Activated CD4-positive, alpha-beta T cell treated with anti-CD3 and anti-CD28 coated beads for 24 hours (primary cell): ENCODE measurements at regions not wholly inside any gene's neighbourhood (a gene's known extent, or its start where the extent isn't known, plus 50 kb on each side); places are given as distances from the start of the nearest gene placed in this dataset.

Source experiments
- DNase-seq, 2 donors: peaks; one replicate each; pipeline ENCODE4 v3.0.0-alpha.2; 2020; ENCODE audit warnings: low read depth in 2 of 2

GRCh38 chr18:2027756-2028155 is 543.5 kb downstream of the METTL4 start:
- no peak for DNase-seq

- DNase-seq = no peak
Measured at GRCh38 chr18:2028986-2029385, 542.3 kb downstream of the METTL4 start.

GRCh38 chr18:2030647-2031046 is 540.7 kb downstream of the METTL4 start:
- DNase-seq = no peak

GRCh38 chr18:2032036-2032435 is 539.3 kb downstream of the METTL4 start:
- no peak for DNase-seq

- DNase-seq = no peak
Measured at GRCh38 chr18:2035056-2035455, 536.2 kb downstream of the METTL4 start.

- no peak for DNase-seq
Measured at GRCh38 chr18:2036086-2036485, 535.2 kb downstream of the METTL4 start.

- no peak for DNase-seq
Measured at GRCh38 chr18:2040279-2040678, 531.0 kb downstream of the METTL4 start.

- no peak for DNase-seq
Measured at GRCh38 chr18:2049986-2050385, 521.3 kb downstream of the METTL4 start.

- DNase-seq = no peak
Measured at GRCh38 chr18:2050702-2051201, 520.6 kb downstream of the METTL4 start.

- DNase-seq = no peak
Measured at GRCh38 chr18:2053490-2054089, 517.7 kb downstream of the METTL4 start.

- DNase-seq = no peak
Measured at GRCh38 chr18:2059336-2059735, 512.0 kb downstream of the METTL4 start.

GRCh38 chr18:2060086-2060485 is 511.2 kb downstream of the METTL4 start:
- no peak for DNase-seq

GRCh38 chr18:2070631-2071030 is 500.7 kb downstream of the METTL4 start:
- DNase-seq = no peak

- no peak for DNase-seq
Measured at GRCh38 chr18:2075499-2075898, 495.8 kb downstream of the METTL4 start.

GRCh38 chr18:2082676-2083075 is 488.6 kb downstream of the METTL4 start:
- no peak for DNase-seq

- DNase-seq = no peak
Measured at GRCh38 chr18:2083691-2084090, 487.6 kb downstream of the METTL4 start.

GRCh38 chr18:2086439-2086838 is 484.9 kb downstream of the METTL4 start:
- DNase-seq = no peak

- no peak for DNase-seq
Measured at GRCh38 chr18:2087877-2088673, 483.2 kb downstream of the METTL4 start.

- DNase-seq = no peak
Measured at GRCh38 chr18:2089396-2089795, 481.9 kb downstream of the METTL4 start.

- DNase-seq = no peak
Measured at GRCh38 chr18:2091937-2092336, 479.4 kb downstream of the METTL4 start.

GRCh38 chr18:2096551-2096950 is 474.8 kb downstream of the METTL4 start:
- DNase-seq = no peak

GRCh38 chr18:2100694-2101213 is 470.6 kb downstream of the METTL4 start:
- DNase-seq = no peak

GRCh38 chr18:2102022-2102421 is 469.3 kb downstream of the METTL4 start:
- no peak for DNase-seq
